Thoracic aorta (tissue), 2 donors: ENCODE measurements at regions not wholly inside any gene's neighbourhood (a gene's known extent, or its start where the extent isn't known, plus 50 kb on each side); places are given as distances from the start of the nearest gene placed in this dataset.

Experiments used
- ATAC-seq: fragments of 150-250 bp; one replicate; pipeline ENCODE4 v1.8.0; 2017; ENCODE audit warnings: low read depth; ENCODE audit not compliant: insufficient number of reproducible peaks, low FRiP score
- DNase-seq: peaks from one replicate; pipeline ENCODE4 v3.0.0-alpha.2; 2020; ENCODE audit warnings: low spot score
- H3K27ac ChIP-seq, 2 donors: fragments of 200-600 bp; sonication (generic); 1 replicate in 1 of 2; 2 replicates in 1 of 2; pipeline ENCODE4 v1.5.1; 2016; ENCODE audit warnings: mild to moderate bottlenecking in 2 of 2, moderate library complexity in 2 of 2
- H3K27me3 ChIP-seq: fragments of 200-600 bp; sonication (generic); replicated peaks from 2 replicates; pipeline ENCODE4 v1.6.0; 2016; ENCODE audit warnings: mild to moderate bottlenecking; ENCODE audit not compliant: insufficient read depth
- H3K36me3 ChIP-seq: fragments of 200-600 bp; sonication (generic); one replicate; pipeline ENCODE4 v1.5.1; 2016
- H3K4me1 ChIP-seq, 2 donors: fragments of 200-600 bp; sonication (generic); 1 replicate in 1 of 2; 2 replicates in 1 of 2; pipeline versions ENCODE4 v1.5.1 to v1.6.0; 2016; ENCODE audit warnings: low read depth in 2 of 2, mild to moderate bottlenecking in 1 of 2; ENCODE audit not compliant: control insufficient read depth in 1 of 2
- H3K4me3 ChIP-seq: fragments of 200-600 bp; sonication (generic); 2 replicates; pipeline ENCODE4 v1.5.1; 2016; ENCODE audit warnings: mild to moderate bottlenecking
- H3K9me3 ChIP-seq: fragments of 200-600 bp; sonication (generic); 2 replicates; pipeline ENCODE4 v1.5.1; 2016
- CTCF ChIP-seq: fragments of 200-600 bp; sonication (generic); IDR thresholded peaks from one replicate; pipeline ENCODE4 v1.5.1; 2019; ENCODE audit warnings: antibody characterized with exemption

GRCh38 chr2:151098841-151099240, 162.8 kb downstream of the RBM43 start:
- TF ChIP-seq CTCF = no peak
- ATAC-seq (no peak), DNase-seq (no peak)
- Histone ChIP-seq H3K9me3 (no peaks in the 10 kb centered on the region), H3K36me3 (no peaks in the 10 kb centered on the region), H3K27me3 (no peaks in the 10 kb centered on the region), H3K4me3 (no peak overlapping the region), H3K27ac (no peak overlapping the region), H3K4me1 (no peaks in the 10 kb centered on the region)

DNA sequence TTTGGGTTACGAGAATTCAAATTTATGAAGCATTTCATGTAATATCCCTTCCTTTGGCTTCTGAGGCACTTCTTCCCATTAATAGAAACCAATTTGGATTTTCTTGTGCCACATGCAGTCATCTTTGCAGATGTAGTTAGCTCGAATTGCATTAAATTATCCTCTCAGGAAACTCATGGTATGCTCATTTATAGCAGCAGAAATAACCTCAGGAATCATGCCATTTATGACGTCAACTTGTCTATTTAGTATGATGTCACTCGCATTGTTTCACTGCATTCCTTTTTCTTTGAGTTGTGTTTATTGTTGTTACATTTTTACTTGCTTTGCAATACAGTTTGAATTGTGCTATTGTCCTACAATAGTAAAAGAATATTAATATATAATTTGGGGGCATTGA, 163.8 kb downstream of the RBM43 start:
- Histone ChIP-seq H3K27me3 (no peaks in the 10 kb centered on the region), H3K27ac (no peak overlapping the region), H3K4me1 (no peaks in the 10 kb centered on the region), H3K36me3 (no peaks in the 10 kb centered on the region), H3K9me3 (no peaks in the 10 kb centered on the region), H3K4me3 (no peak overlapping the region)
- ATAC-seq = no peak
- TF ChIP-seq CTCF = no peak
- no peak for DNase-seq

GRCh38 chr2:151097128-151097527, 164.5 kb downstream of the RBM43 start:
- ATAC-seq = no peak
- Histone ChIP-seq H3K4me1 (no peaks in the 10 kb centered on the region), H3K4me3 (no peak overlapping the region), H3K9me3 (no peaks in the 10 kb centered on the region), H3K36me3 (no peaks in the 10 kb centered on the region), H3K27ac (no peak overlapping the region), H3K27me3 (no peaks in the 10 kb centered on the region)
- DNase-seq = no peak
- no peak for TF ChIP-seq CTCF

DNA sequence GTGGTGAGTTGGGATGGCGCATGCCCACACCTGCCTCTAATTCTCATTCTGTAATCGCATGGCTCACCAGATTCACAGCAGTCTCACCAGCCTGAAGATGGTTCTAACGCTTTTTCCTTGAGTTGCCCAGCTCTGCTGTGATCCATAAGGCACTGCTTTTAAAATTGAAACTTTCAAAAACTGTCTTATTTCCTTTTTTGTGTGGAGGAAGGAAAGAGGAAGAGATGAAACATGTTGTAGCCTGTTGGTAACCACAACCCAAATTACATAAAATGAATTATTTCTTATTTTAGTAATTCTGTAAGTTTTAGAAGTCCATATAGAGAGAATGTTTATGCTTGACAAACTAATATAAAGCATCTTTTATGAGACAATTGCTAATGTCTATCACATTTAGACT, 165.4 kb downstream of the RBM43 start:
- no peaks in the 10 kb centered on the region for H3K9me3 ChIP-seq
- no peak for TF ChIP-seq CTCF
- no peaks in the 10 kb centered on the region for H3K36me3 ChIP-seq
- H3K4me1 ChIP-seq = no peaks in the 10 kb centered on the region
- no peak overlapping the region for H3K4me3 ChIP-seq
- ATAC-seq = no peak
- no peaks in the 10 kb centered on the region for H3K27me3 ChIP-seq
- H3K27ac ChIP-seq = no peak overlapping the region
- no peak for DNase-seq

DNA sequence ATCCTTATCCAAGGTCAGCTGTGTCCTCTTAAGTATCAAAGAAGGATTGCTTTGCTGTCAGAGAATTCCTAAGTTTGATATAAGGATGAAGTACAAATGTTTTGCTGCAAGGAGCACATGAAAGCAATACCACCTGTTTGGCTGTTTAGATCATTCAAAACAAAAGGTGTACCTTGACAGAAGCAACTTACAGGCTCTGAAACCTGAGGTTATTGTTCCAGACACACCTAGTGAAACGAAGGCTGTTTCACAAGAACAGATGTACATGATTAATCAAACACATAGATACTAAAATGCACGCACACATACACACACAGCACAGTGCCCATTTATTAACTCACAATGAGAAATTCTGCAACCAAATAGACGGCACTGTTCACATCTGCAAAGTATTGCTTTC, 166.2 kb downstream of the RBM43 start:
- ATAC-seq (no peak), DNase-seq (no peak)
- Histone ChIP-seq H3K36me3 (no peaks in the 10 kb centered on the region), H3K4me3 (no peak overlapping the region), H3K4me1 (no peaks in the 10 kb centered on the region), H3K27me3 (no peaks in the 10 kb centered on the region), H3K9me3 (no peaks in the 10 kb centered on the region), H3K27ac (no peak overlapping the region)
- TF ChIP-seq CTCF = no peak
